COR-L47 (cell line): ENCODE measurements at regions not wholly inside any gene's neighbourhood (a gene's known extent, or its start where the extent isn't known, plus 50 kb on each side); places are given as distances from the start of the nearest gene placed in this dataset.
"Not testable (repeated sequence)": the region's sequence is repeated elsewhere in the genome, so short reads cannot be mapped to it uniquely, and the experiment has no call there.

Experiments used
- DNase-seq: peaks from one replicate; lab custom pipeline; 2025; lab: John Stamatoyannopoulos, UW

- not testable (repeated sequence) for DNase-seq
Observed at GRCh38 chr5:108444130-108444529, 62.2 kb upstream of the FBXL17 start.

DNA sequence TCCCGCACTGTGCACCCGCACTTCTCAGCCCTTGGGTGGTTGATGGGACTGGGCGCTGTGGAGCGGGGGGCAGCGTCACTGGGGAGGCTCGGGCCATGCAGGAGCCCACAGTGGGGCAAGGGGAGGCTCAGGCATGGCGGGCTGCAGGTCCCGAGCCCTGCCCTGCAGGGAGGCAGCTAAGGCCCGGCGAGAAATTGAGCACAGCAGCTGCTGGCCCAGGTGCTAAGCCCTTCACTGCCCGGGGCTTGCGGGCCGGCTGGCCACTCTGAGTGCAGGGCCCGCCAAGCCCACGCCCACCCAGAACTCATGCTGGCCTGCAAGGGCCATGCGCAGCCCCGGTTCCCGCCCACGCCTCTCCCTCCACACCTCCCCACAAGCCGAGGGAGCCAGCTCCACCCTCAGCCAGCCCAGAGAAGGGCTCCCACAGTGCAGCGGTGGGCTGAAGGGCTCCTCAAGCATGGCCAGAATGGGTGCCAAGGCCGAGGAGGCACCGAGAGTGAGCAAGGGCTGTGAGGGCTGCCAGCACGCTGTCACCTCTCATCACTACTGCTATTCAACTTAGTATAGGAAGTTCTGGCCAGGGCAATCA, 60.3 kb upstream of the FBXL17 start:
- DNase-seq, result not testable (repeated sequence)

GRCh38 chr5:108437425-108437824, 55.5 kb upstream of the FBXL17 start:
- DNase-seq, result no peak

DNA sequence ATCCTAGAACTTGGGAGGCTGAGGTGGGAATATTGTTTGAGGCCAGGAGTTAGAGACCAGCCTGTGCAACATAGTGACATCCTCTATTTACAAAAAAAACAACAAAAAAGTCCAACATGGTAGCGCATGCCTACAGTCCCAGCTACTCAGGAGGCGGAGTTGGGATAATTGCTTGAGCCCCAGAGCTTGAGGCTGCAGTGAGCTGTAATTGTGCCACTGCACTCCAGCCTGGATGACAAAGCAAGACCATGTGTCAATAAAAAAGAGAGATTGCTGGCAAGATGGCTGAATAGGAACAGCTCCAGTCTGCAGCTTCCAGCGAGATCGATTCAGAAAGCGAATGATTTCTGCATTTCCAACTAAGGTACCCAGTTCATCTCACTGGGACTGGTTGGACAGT, 54.8 kb upstream of the FBXL17 start:
- no peak for DNase-seq

DNA sequence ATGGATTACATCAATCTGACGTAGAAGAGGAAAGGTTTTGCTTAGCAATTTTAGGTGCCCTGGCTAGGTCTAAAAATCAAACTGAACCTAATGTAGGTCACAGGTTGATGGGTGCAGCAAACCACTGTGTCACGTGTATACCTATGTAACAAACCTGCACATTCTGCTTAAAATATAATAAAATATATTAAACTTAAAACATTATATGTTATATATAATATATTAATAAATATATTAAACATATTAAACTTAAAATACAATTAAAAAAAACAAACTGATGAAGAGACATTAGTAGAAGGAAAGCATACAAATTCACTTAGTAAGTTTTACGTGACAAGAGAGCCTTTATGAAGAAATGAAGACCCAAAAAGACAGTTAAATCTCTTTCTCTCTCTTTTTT, 51.7 kb upstream of the FBXL17 start:
- DNase-seq, result no peak

GRCh38 chr5:108432024-108432423, 50.1 kb upstream of the FBXL17 start:
- DNase-seq, result no peak
